OCI-LY3 (cell line): ENCODE measurements at regions not wholly inside any gene's neighbourhood (a gene's known extent, or its start where the extent isn't known, plus 50 kb on each side); places are given as distances from the start of the nearest gene placed in this dataset.

ENCODE experiments used
- H2AFZ ChIP-seq: fragments of 200-600, 300-600 bp; shearing (Covaris generic); 2 replicates; pipeline ENCODE4 v1.6.0; 2014; ENCODE audit warnings: antibody characterized with exemption, low read depth, low read length
- H3K27ac ChIP-seq: fragments of 200-600, 300-600 bp; sonication (generic); 2 replicates; pipeline ENCODE4 v1.5.1; 2014; ENCODE audit warnings: mild to moderate bottlenecking, low read length, moderate library complexity, mixed read lengths
- H3K27me3 ChIP-seq: fragments of 200-600, 300-600 bp; sonication (generic); 2 replicates; pipeline ENCODE4 v1.6.1; 2014; ENCODE audit warnings: low read depth, low read length, mixed read lengths
- H3K36me3 ChIP-seq: fragments of 200-600, 300-600 bp; sonication (generic); replicated peaks from 2 replicates; pipeline ENCODE3; 2014; ENCODE audit warnings: low read depth, low read length, mixed read lengths
- H3K4me1 ChIP-seq: fragments of 300-600, 200-600 bp; sonication (generic); 2 replicates; pipeline ENCODE4 v1.6.1; 2014; ENCODE audit warnings: low read length, mixed read lengths
- H3K4me2 ChIP-seq: fragments of 200-600, 300-600 bp; sonication (generic); 2 replicates; pipeline ENCODE4 v1.6.1; 2014; ENCODE audit warnings: low read length, mixed read lengths
- H3K4me3 ChIP-seq: fragments of 300-600, 200-600 bp; sonication (generic); 2 replicates; pipeline ENCODE4 v1.5.1; 2014; ENCODE audit warnings: antibody characterized with exemption, mild to moderate bottlenecking, low read length, moderate library complexity
- H3K79me2 ChIP-seq: fragments of 300-600, 200-600 bp; shearing (Covaris generic); 2 replicates; pipeline ENCODE4 v1.6.1; 2014; ENCODE audit warnings: mild to moderate bottlenecking, low read length, mixed read lengths
- H3K9ac ChIP-seq: fragments of 300-600, 200-600 bp; shearing (Covaris generic); 2 replicates; pipeline ENCODE4 v1.6.0; 2014; ENCODE audit warnings: mild to moderate bottlenecking, low read length, moderate library complexity
- H3K9me3 ChIP-seq: fragments of 200-600, 300-600 bp; shearing (Covaris generic); 2 replicates; pipeline ENCODE4 v1.6.1; 2014; ENCODE audit warnings: low read length, mixed read lengths; ENCODE audit not compliant: insufficient read depth
- H4K20me1 ChIP-seq: fragments of 200-600, 300-600 bp; sonication (generic); 2 replicates; pipeline ENCODE4 v1.6.1; 2016; ENCODE audit warnings: low read length, mixed read lengths; ENCODE audit not compliant: insufficient read depth
- CTCF ChIP-seq: fragments of 200-600, 300-600 bp; sonication (generic); IDR thresholded peaks from 2 replicates; pipeline ENCODE4 v1.5.1; 2014; ENCODE audit warnings: antibody characterized with exemption, low read length, low read depth
- EZH2phosphoT487 ChIP-seq: fragments of 200-600 bp; shearing (Covaris generic); IDR thresholded peaks from 2 replicates; pipeline ENCODE4 v1.6.1; 2018; ENCODE audit warnings: antibody characterized with exemption, mixed run types, low read depth

GRCh38 chr3:78079514-78079913, 1039.6 kb downstream of the ROBO2 start:
- Histone ChIP-seq H3K79me2 (no peaks in the 10 kb centered on the region), H3K4me3 (no peak overlapping the region), H3K36me3 (no peaks in the 10 kb centered on the region), H3K27ac (no peak overlapping the region), H3K9ac (no peak overlapping the region), H3K4me1 (peaks cover 7% of the 10 kb centered on the region), H3K4me2 (no peak overlapping the region), H3K9me3 (no peaks in the 10 kb centered on the region), H3K27me3 (no peaks in the 10 kb centered on the region), H2AFZ (no peak overlapping the region), H4K20me1 (no peaks in the 10 kb centered on the region)
- no peak for TF ChIP-seq EZH2phosphoT487
- TF ChIP-seq CTCF, result no peak

GRCh38 chr3:78086150-78086549, 1046.3 kb downstream of the ROBO2 start:
- no peak overlapping the region for H3K4me3 ChIP-seq
- H3K9ac ChIP-seq, result no peak overlapping the region
- no peaks in the 10 kb centered on the region for H3K79me2 ChIP-seq
- TF ChIP-seq CTCF (no peak), EZH2phosphoT487 (no peak)
- no peaks in the 10 kb centered on the region for H4K20me1 ChIP-seq
- H3K4me1 ChIP-seq, result no peaks in the 10 kb centered on the region
- no peak overlapping the region for H3K27ac ChIP-seq
- no peaks in the 10 kb centered on the region for H3K27me3 ChIP-seq
- H3K9me3 ChIP-seq, result no peaks in the 10 kb centered on the region
- H3K36me3 ChIP-seq, result no peaks in the 10 kb centered on the region
- no peak overlapping the region for H3K4me2 ChIP-seq
- H2AFZ ChIP-seq, result no peak overlapping the region

- Histone ChIP-seq H3K79me2 (no peaks in the 10 kb centered on the region), H3K27ac (no peak overlapping the region), H3K4me2 (no peak overlapping the region), H4K20me1 (no peaks in the 10 kb centered on the region), H3K9me3 (peaks cover 4% of the 10 kb centered on the region; the same call in 1 of the 2 replicates), H2AFZ (no peak overlapping the region), H3K36me3 (no peaks in the 10 kb centered on the region), H3K9ac (no peak overlapping the region), H3K4me3 (no peak overlapping the region), H3K4me1 (no peaks in the 10 kb centered on the region), H3K27me3 (no peaks in the 10 kb centered on the region)
- no peak for TF ChIP-seq EZH2phosphoT487
- no peak for TF ChIP-seq CTCF
Observed at GRCh38 chr3:78087134-78087533, 1047.2 kb downstream of the ROBO2 start.

GRCh38 chr3:78088006-78088405, 1048.1 kb downstream of the ROBO2 start:
- TF ChIP-seq EZH2phosphoT487 (no peak), CTCF (no peak)

More at GRCh38 chr3:78088006-78088405, 1048.1 kb downstream of the ROBO2 start:
- Histone ChIP-seq H3K27me3 (no peaks in the 10 kb centered on the region), H4K20me1 (no peaks in the 10 kb centered on the region), H3K9ac (no peak overlapping the region), H3K4me1 (no peaks in the 10 kb centered on the region), H3K36me3 (no peaks in the 10 kb centered on the region), H3K4me2 (no peak overlapping the region), H2AFZ (no peak overlapping the region), H3K9me3 (peaks cover 4% of the 10 kb centered on the region; the same call in 1 of the 2 replicates), H3K4me3 (no peak overlapping the region), H3K79me2 (no peaks in the 10 kb centered on the region), H3K27ac (no peak overlapping the region)
